HepG2 (cell line): ENCODE measurements at regions not wholly inside any gene's neighbourhood (a gene's known extent, or its start where the extent isn't known, plus 50 kb on each side); places are given as distances from the start of the nearest gene placed in this dataset.

Experiments
- ATAC-seq: fragments of 200-7000 bp; cut with Tn5 transposase; 3 replicates; pipeline ENCODE4 v1.9.1; 2020; ENCODE audit warnings: mild to moderate bottlenecking, moderate library complexity
- BruUV-seq: library from RNA; stranded (reverse); fragments of 400-500 nt; replicated peaks from 2 replicates; lab custom pipeline; 2021; lab: Mats Ljungman, UMichigan
- CTCF ChIA-PET: fragments of 300-600 bp; formaldehyde crosslinking; extraction: SDS; loops from one replicate; lab custom pipeline; 2021; ENCODE audit warnings: low total read pairs, inconsistent platforms, low intra/inter-chr PET ratio; lab: Yijun Ruan, JAX
- POLR2A ChIA-PET: fragments of 350-600 bp; sonication (Branson Sonifier 250); formaldehyde crosslinking; loops from one replicate; lab custom pipeline; 2020; ENCODE audit warnings: antibody characterized with exemption, inconsistent platforms; lab: Yijun Ruan, JAX
- DNase-seq: peaks from one replicate; pipeline ENCODE4 v3.0.0-alpha.2; 2015; ENCODE audit warnings: low spot score
- FAIRE-seq: peaks from 3 replicates; lab custom pipeline; 2011; peaks lifted over from hg19 to GRCh38; lab: Jason Lieb, UNC
- H2AFZ ChIP-seq: one replicate; pipeline ENCODE4 v1.6.1; 2011; ENCODE audit warnings: low read length, inconsistent platforms
- H3K27ac ChIP-seq: fragments of 300-600 bp; 3 replicates; pipeline ENCODE4 v1.8.0; 2011; ENCODE audit warnings: mixed run types, mild to moderate bottlenecking, mixed read lengths, low read length, inconsistent platforms; ENCODE audit not compliant: insufficient read depth; ENCODE audit errors: extremely low read length
- H3K27me3 ChIP-seq, 2 experiments: fragments of 200-600 bp in 1 of 2; 2 replicates in 1 of 2; 3 replicates in 1 of 2; pipeline versions ENCODE4 v1.6.0 to v1.8.0; 2011; ENCODE audit warnings: low read length in 2 of 2, mild to moderate bottlenecking in 2 of 2, moderate library complexity in 2 of 2, inconsistent platforms in 1 of 2; ENCODE audit not compliant: insufficient read depth in 2 of 2, control insufficient read depth in 1 of 2
- H3K36me3 ChIP-seq, 2 experiments: fragments of 200-600 bp in 1 of 2; replicated peaks in 1 of 2; 2 replicates in 1 of 2; 3 replicates in 1 of 2; pipeline versions ENCODE4 v1.5.1 to v1.8.0; 2011; ENCODE audit warnings: low read length in 2 of 2, inconsistent platforms in 1 of 2; ENCODE audit not compliant: insufficient read depth in 2 of 2, control insufficient read depth in 1 of 2
- H3K4me1 ChIP-seq: 2 replicates; pipeline ENCODE4 v1.5.1; 2012; ENCODE audit warnings: low read length, inconsistent platforms; ENCODE audit not compliant: insufficient read depth
- H3K4me2 ChIP-seq: 2 replicates; pipeline ENCODE4 v1.6.0; 2011; ENCODE audit warnings: low read depth, low read length, inconsistent platforms
- H3K4me3 ChIP-seq, 3 experiments: fragments of 200-600 bp in 1 of 3; sonication (generic), shearing (Covaris generic) in 1 of 3; replicated peaks in 1 of 3; 2 replicates each; pipeline ENCODE4 v1.5.1; 2011 to 2016; ENCODE audit warnings: low read length in 3 of 3, inconsistent platforms in 2 of 3, low read depth in 2 of 3, mild to moderate bottlenecking in 2 of 3, control low read depth in 1 of 3, mixed read lengths in 1 of 3; ENCODE audit not compliant: insufficient read depth in 1 of 3
- H3K79me2 ChIP-seq: one replicate; pipeline ENCODE4 v1.6.1; 2011; ENCODE audit warnings: low read length, inconsistent platforms; ENCODE audit not compliant: insufficient read depth
- H3K9ac ChIP-seq: 2 replicates; pipeline ENCODE4 v1.6.0; 2011; ENCODE audit warnings: mild to moderate bottlenecking, low read depth, low read length, inconsistent platforms; ENCODE audit not compliant: insufficient read depth
- H3K9me3 ChIP-seq: 2 replicates; pipeline ENCODE4 v1.5.1; 2012; ENCODE audit warnings: mild to moderate bottlenecking, low read length
- H4K20me1 ChIP-seq: 2 replicates; pipeline ENCODE4 v1.6.0; 2011; ENCODE audit warnings: inconsistent platforms, mild to moderate bottlenecking, low read length, moderate library complexity; ENCODE audit not compliant: insufficient read depth
- MAF1 ChIP-seq: sonication (generic); formaldehyde crosslinking; IDR thresholded peaks from 2 replicates; pipeline ENCODE4 v1.5.0; 2020; ENCODE audit warnings: missing genetic modification reagents, borderline replicate concordance
- NCOR1 ChIP-seq: fragments of 200-600 bp; sonication (generic); IDR thresholded peaks from 2 replicates; pipeline ENCODE4 v1.7.0; 2017; ENCODE audit warnings: antibody characterized with exemption, low read length, borderline replicate concordance
- NR2C2 ChIP-seq: sonication (generic); formaldehyde crosslinking; IDR thresholded peaks from 2 replicates; pipeline ENCODE4 v1.4.0; 2020; ENCODE audit warnings: missing genetic modification reagents, mild to moderate bottlenecking, moderate library complexity, borderline replicate concordance
- PAF1 ChIP-seq: IDR thresholded peaks from 2 replicates; pipeline ENCODE4 v1.6.1; 2016; ENCODE audit warnings: missing genetic modification reagents, missing compliant biosample characterization
- PRPF4 ChIP-seq: fragments of 200-400 bp; formaldehyde crosslinking; IDR thresholded peaks from 2 replicates; pipeline ENCODE4 v1.6.1; 2016; ENCODE audit warnings: low read length, low read depth; ENCODE audit not compliant: poor library complexity, severe bottlenecking
- SNRNP70 ChIP-seq: fragments of 200-400 bp; formaldehyde crosslinking; IDR thresholded peaks from 2 replicates; pipeline ENCODE4 v1.6.1; 2017; ENCODE audit warnings: mild to moderate bottlenecking, low read depth, low read length, moderate library complexity
- SRF ChIP-seq: IDR thresholded peaks from 2 replicates; pipeline ENCODE4 v1.6.1; 2011; ENCODE audit warnings: mild to moderate bottlenecking, low read depth, low read length, moderate library complexity
- ZNF136 ChIP-seq: sonication (generic); formaldehyde crosslinking; IDR thresholded peaks from 2 replicates; pipeline ENCODE4 v1.8.1; 2022; ENCODE audit warnings: low read depth, mild to moderate bottlenecking, moderate library complexity, missing genetic modification reagents
- ZNF296 ChIP-seq: sonication (generic); formaldehyde crosslinking; conservative IDR thresholded peaks from 2 replicates; pipeline ENCODE4 v1.5.0; 2020; ENCODE audit warnings: mild to moderate bottlenecking, missing genetic modification reagents
- ZNF746 ChIP-seq: sonication (generic); formaldehyde crosslinking; IDR thresholded peaks from 2 replicates; pipeline ENCODE4 v1.8.0; 2022; ENCODE audit warnings: mild to moderate bottlenecking, missing genetic modification reagents
- ZNF773 ChIP-seq: sonication (generic); formaldehyde crosslinking; IDR thresholded peaks from 2 replicates; pipeline ENCODE4 v1.4.0; 2020; ENCODE audit warnings: missing genetic modification reagents, borderline replicate concordance
- WGBS: methylation state at CpG from one replicate; pipeline ENCODE4 v1.1.6; 2017; ENCODE audit warnings: low lambda C conversion rate; 5-methylcytosine and 5-hydroxymethylcytosine counted together
- in situ Hi-C: cut with HindIII; loops from 2 replicates; pipeline ENCODE4 v1.10.0; 2017; ENCODE audit warnings: low pct_unique_long_range_greater_than_20kb; ENCODE audit not compliant: extremely low pct_ligation_motif_present
- intact Hi-C: fragments of 100-400 bp; cut with micrococcal nuclease; formaldehyde crosslinking; loops from one replicate; pipeline ENCODE4 v1.10.0; 2022; ENCODE audit not compliant: unreplicated experiment
- TF ChIP-seq, protein P1 (sequence below): sonication (generic); formaldehyde crosslinking; IDR thresholded peaks from 2 replicates; pipeline ENCODE4 v1.4.0; 2020; ENCODE audit warnings: mild to moderate bottlenecking, low read depth, missing genetic modification reagents
- TF ChIP-seq, protein P2 (sequence below): IDR thresholded peaks from 2 replicates; pipeline ENCODE4 v1.6.1; 2012; ENCODE audit warnings: low read depth, low read length, improper control_type of control experiment
- TF ChIP-seq, protein P3 (sequence below): sonication (generic); formaldehyde crosslinking; IDR thresholded peaks from 2 replicates; pipeline ENCODE4 v1.9.0; 2021; ENCODE audit warnings: missing genetic modification reagents, mild to moderate bottlenecking, borderline replicate concordance

DNA sequence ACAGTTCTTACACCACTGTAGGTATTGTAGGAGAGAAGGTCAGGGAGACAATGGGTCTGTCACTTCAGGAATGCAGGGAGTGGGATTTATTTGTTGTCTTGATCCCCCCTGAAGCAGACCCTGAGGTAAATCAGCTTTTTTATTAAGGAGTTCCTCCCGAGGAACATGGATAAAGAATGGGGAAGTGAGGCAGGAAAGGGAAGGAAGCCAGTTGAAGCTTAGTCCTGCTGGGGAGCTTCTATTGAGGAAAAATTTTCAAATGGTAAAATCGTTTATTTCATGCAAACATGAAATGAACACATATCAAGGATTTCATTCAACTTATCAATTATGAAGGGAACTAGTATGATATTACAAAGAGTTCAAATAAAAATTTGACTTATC, 318.6 kb upstream of the PIK3R1 start (continued):
- TF ChIP-seq, protein P1, sequence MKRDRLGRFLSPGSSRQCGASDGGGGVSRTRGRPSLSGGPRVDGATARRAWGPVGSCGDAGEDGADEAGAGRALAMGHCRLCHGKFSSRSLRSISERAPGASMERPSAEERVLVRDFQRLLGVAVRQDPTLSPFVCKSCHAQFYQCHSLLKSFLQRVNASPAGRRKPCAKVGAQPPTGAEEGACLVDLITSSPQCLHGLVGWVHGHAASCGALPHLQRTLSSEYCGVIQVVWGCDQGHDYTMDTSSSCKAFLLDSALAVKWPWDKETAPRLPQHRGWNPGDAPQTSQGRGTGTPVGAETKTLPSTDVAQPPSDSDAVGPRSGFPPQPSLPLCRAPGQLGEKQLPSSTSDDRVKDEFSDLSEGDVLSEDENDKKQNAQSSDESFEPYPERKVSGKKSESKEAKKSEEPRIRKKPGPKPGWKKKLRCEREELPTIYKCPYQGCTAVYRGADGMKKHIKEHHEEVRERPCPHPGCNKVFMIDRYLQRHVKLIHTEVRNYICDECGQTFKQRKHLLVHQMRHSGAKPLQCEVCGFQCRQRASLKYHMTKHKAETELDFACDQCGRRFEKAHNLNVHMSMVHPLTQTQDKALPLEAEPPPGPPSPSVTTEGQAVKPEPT (CRISPR knock-in tag), result no peak
- no peak for TF ChIP-seq ZNF136 (CRISPR knock-in tag)
- no peak for TF ChIP-seq ZNF746 (CRISPR knock-in tag)
- no peak for TF ChIP-seq MAF1 (CRISPR knock-in tag)
- TF ChIP-seq SNRNP70, result no peak
- no peak for TF ChIP-seq ZNF296
- no peak for TF ChIP-seq PAF1 (CRISPR knock-in tag)
- TF ChIP-seq NR2C2 (CRISPR knock-in tag), result no peak
- TF ChIP-seq PRPF4, result no peak
- no peak for TF ChIP-seq ZNF773 (CRISPR knock-in tag)

DNA sequence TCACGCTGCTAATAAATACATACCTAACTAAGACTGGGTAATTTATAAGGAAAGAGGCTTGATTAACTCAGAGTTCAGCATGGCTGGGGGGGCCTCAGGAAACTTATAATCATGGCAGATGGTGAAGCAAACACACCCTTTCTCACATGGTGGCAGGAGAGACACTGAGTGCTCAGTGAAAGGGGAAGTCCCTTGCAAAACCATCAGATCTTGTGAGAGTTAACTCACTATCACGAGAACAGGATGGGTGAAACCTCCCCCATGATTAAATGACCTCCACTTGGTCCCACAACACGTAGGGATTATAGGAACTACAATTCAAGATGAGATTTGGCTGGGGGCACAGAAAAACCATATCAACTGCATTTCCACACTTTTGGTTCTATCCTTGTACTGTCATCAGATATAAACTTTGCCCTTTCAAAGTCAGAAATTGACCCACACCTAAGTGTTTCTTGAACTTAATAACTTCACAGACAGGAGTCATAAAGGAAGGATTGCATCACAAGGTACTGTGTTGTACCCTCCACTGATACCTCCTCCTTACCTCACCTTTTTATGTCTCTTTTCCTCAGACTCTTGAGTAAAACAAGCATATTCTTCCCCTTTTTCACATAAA, 319.1 kb upstream of the PIK3R1 start:
- TF ChIP-seq SRF (no peak), NCOR1 (no peak)
- TF ChIP-seq, protein P2, sequence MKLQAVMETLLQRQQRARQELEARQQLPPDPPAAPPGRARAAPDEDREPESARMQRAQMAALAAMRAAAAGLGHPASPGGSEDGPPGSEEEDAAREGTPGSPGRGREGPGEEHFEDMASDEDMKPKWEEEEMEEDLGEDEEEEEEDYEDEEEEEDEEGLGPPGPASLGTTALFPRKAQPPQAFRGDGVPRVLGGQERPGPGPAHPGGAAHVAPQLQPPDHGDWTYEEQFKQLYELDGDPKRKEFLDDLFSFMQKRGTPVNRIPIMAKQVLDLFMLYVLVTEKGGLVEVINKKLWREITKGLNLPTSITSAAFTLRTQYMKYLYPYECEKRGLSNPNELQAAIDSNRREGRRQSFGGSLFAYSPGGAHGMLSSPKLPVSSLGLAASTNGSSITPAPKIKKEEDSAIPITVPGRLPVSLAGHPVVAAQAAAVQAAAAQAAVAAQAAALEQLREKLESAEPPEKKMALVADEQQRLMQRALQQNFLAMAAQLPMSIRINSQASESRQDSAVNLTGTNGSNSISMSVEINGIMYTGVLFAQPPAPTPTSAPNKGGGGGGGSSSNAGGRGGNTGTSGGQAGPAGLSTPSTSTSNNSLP, result no peak
- TF ChIP-seq, protein P3, sequence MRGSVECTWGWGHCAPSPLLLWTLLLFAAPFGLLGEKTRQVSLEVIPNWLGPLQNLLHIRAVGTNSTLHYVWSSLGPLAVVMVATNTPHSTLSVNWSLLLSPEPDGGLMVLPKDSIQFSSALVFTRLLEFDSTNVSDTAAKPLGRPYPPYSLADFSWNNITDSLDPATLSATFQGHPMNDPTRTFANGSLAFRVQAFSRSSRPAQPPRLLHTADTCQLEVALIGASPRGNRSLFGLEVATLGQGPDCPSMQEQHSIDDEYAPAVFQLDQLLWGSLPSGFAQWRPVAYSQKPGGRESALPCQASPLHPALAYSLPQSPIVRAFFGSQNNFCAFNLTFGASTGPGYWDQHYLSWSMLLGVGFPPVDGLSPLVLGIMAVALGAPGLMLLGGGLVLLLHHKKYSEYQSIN, result no peak
- Histone ChIP-seq H3K79me2 (no peaks in the 10 kb centered on the region), H3K9me3 (no peaks in the 10 kb centered on the region), H2AFZ (no peak overlapping the region), H3K4me2 (no peak overlapping the region), H3K36me3 (no peaks in the 10 kb centered on the region), H3K4me1 (no peaks in the 10 kb centered on the region), H4K20me1 (no peaks in the 10 kb centered on the region), H3K9ac (no peak overlapping the region), H3K27me3 (no peaks in the 10 kb centered on the region), H3K4me3 (no peak overlapping the region), H3K27ac (no peak overlapping the region)
- DNase-seq (no peak), ATAC-seq (no peak), FAIRE-seq (no peak)
- in situ Hi-C loops (no loop called here), intact Hi-C loops (no loop called here)
- CTCF ChIA-PET, result no interaction called here
- 39% methylated on average over 3 of the region's 3 CpGs for WGBS
- BruUV-seq, result no TSS peak
- POLR2A ChIA-PET, result no interaction called here
